GM12878 (cell line): ENCODE measurements at regions not wholly inside any gene's neighbourhood (a gene's known extent, or its start where the extent isn't known, plus 50 kb on each side); places are given as distances from the start of the nearest gene placed in this dataset.

Experiments used
- ATAC-seq: fragments of 200-7000 bp; cut with Tn5 transposase; 3 replicates; pipeline ENCODE4 v1.9.1; 2020; ENCODE audit warnings: mild to moderate bottlenecking, moderate library complexity
- BruUV-seq: library from RNA; stranded (reverse); fragments of 400-500 nt; replicated peaks from 2 replicates; lab custom pipeline; 2021; lab: Mats Ljungman, UMichigan
- CTCF ChIA-PET: fragments of 300-600 bp; sonication (Branson Sonifier 250); formaldehyde crosslinking; extraction: SDS; loops from one replicate; lab custom pipeline; 2021; ENCODE audit warnings: inconsistent platforms; lab: Yijun Ruan, JAX
- POLR2A ChIA-PET: fragments of 350-600 bp; formaldehyde crosslinking; extraction: SDS; loops from one replicate; lab custom pipeline; 2021; ENCODE audit warnings: inconsistent platforms; lab: Charles Lee
- RAD21 ChIA-PET: fragments of 300-600 bp; sonication (Branson Sonifier 250); formaldehyde crosslinking; loops from one replicate; lab custom pipeline; 2023; ENCODE audit warnings: antibody characterized with exemption; ENCODE audit not compliant: unreplicated experiment; lab: Charles Lee
- SMC1A ChIA-PET: fragments of 300-600 bp; sonication (Branson Sonifier 250); formaldehyde crosslinking; loops from one replicate; lab custom pipeline; 2023; ENCODE audit not compliant: unreplicated experiment, uncharacterized antibody; lab: Charles Lee
- DNase-seq: peaks from one replicate; pipeline ENCODE4 v3.0.0-alpha.2; 2011; ENCODE audit warnings: low read depth, low spot score
- FAIRE-seq: peaks from 3 replicates; lab custom pipeline; 2011; peaks lifted over from hg19 to GRCh38; lab: Jason Lieb, UNC
- H2AFZ ChIP-seq: 2 replicates; pipeline ENCODE4 v1.6.0; 2011; ENCODE audit warnings: low read depth, low read length, control low read depth; ENCODE audit not compliant: control insufficient read depth
- H3K27ac ChIP-seq: 2 replicates; pipeline ENCODE4 v1.5.1; 2011; ENCODE audit warnings: control low read depth; ENCODE audit not compliant: control insufficient read depth, insufficient read depth
- H3K27me3 ChIP-seq, 2 experiments: replicated peaks in 1 of 2; 2 replicates each; pipeline versions ENCODE4 v1.6.0 to v1.6.1; 2011; ENCODE audit warnings: low read length in 1 of 2; ENCODE audit not compliant: control insufficient read depth in 2 of 2, insufficient read depth in 2 of 2
- H3K36me3 ChIP-seq, 2 experiments: 2 replicates each; pipeline ENCODE4 v1.5.1; 2011; ENCODE audit warnings: low read length in 1 of 2; ENCODE audit not compliant: control insufficient read depth in 2 of 2, insufficient read depth in 2 of 2
- H3K4me1 ChIP-seq: 2 replicates; pipeline ENCODE4 v1.6.1; 2011; ENCODE audit warnings: mild to moderate bottlenecking, low read length, moderate library complexity, mixed read lengths; ENCODE audit not compliant: control insufficient read depth, insufficient read depth
- H3K4me2 ChIP-seq: 2 replicates; pipeline ENCODE4 v1.6.0; 2011; ENCODE audit warnings: control low read depth; ENCODE audit not compliant: control insufficient read depth, insufficient read depth
- H3K4me3 ChIP-seq: fragments of 200-600 bp; sonication (generic); 2 replicates; pipeline ENCODE4 v1.5.1; 2016
- H3K79me2 ChIP-seq: 2 replicates; pipeline ENCODE4 v1.6.0; 2011; ENCODE audit warnings: low read length; ENCODE audit not compliant: control insufficient read depth, insufficient read depth
- H3K9ac ChIP-seq: 2 replicates; pipeline ENCODE4 v1.8.0; 2011; ENCODE audit warnings: low read length, control low read depth, mixed read lengths; ENCODE audit not compliant: control insufficient read depth, insufficient read depth
- H3K9me3 ChIP-seq: replicated peaks from 3 replicates; pipeline ENCODE4 v1.5.1; 2011; ENCODE audit warnings: mild to moderate bottlenecking, low read length; ENCODE audit not compliant: control insufficient read depth, insufficient read depth
- H4K20me1 ChIP-seq: 2 replicates; pipeline ENCODE4 v1.6.0; 2011; ENCODE audit not compliant: control insufficient read depth, insufficient read depth
- ATF2 ChIP-seq: IDR thresholded peaks from 2 replicates; pipeline ENCODE4 v1.6.1; 2012; ENCODE audit warnings: low read length, inconsistent platforms
- GATAD2B ChIP-seq: fragments of 450-650 bp; conservative IDR thresholded peaks from 2 replicates; pipeline ENCODE4 v1.6.1; 2017; ENCODE audit warnings: low read depth, mild to moderate bottlenecking, moderate library complexity
- IRF4 ChIP-seq: IDR thresholded peaks from 2 replicates; pipeline ENCODE4 v1.6.1; 2011; ENCODE audit warnings: low read depth, low read length
- MYB ChIP-seq: fragments of 150-350 bp; IDR thresholded peaks from 2 replicates; pipeline ENCODE4 v1.6.1; 2014; ENCODE audit warnings: mild to moderate bottlenecking, low read depth, low read length, borderline replicate concordance
- ZNF687 ChIP-seq: fragments of 450-650 bp; IDR thresholded peaks from 2 replicates; pipeline ENCODE4 v1.6.1; 2017; ENCODE audit warnings: mild to moderate bottlenecking, moderate library complexity
- WGBS: methylation state at CpG from one replicate; pipeline ENCODE4 v1.1.6; 2016; ENCODE audit warnings: low lambda C conversion rate; ENCODE audit not compliant: insufficient replicate concordance, insufficient coverage; ENCODE audit errors: missing lambda C conversion rate; 5-methylcytosine and 5-hydroxymethylcytosine counted together
- in situ Hi-C: fragments of 300-500 bp; cut with MboI; formaldehyde crosslinking; loops from 9 replicates; pipeline ENCODE4 v1.14.3; 2018; ENCODE audit warnings: mixed read lengths
- intact Hi-C: fragments of 100-400 bp; cut with micrococcal nuclease; formaldehyde crosslinking; loops from one replicate; pipeline ENCODE4 v1.14.2; 2022; ENCODE audit not compliant: unreplicated experiment

- WGBS: 2% methylated on average over 4 of the region's 4 CpGs
- POLR2A ChIA-PET: no interaction called here
- Histone ChIP-seq H3K36me3 (no peaks in the 10 kb centered on the region), H3K27me3 (no peaks in the 10 kb centered on the region), H3K4me1 (no peaks in the 10 kb centered on the region), H3K9ac (no peak overlapping the region), H2AFZ (no peak overlapping the region), H3K4me3 (no peak overlapping the region), H3K79me2 (no peaks in the 10 kb centered on the region), H4K20me1 (no peaks in the 10 kb centered on the region), H3K27ac (no peak overlapping the region), H3K9me3 (no peaks in the 10 kb centered on the region; the same call in 2 of the 3 replicates), H3K4me2 (no peak overlapping the region)
- ATAC-seq (no peak), DNase-seq (no peak), FAIRE-seq (no peak)
- BruUV-seq: no TSS peak
- intact Hi-C loops: no loop called here
- SMC1A ChIA-PET: no interaction called here
- RAD21 ChIA-PET: no interaction called here
- CTCF ChIA-PET: no interaction called here
- in situ Hi-C loops: no loop called here
- no peak for TF ChIP-seq IRF4
Measured at GRCh38 chr20:61105395-61105794, 146.7 kb upstream of the CDH4 start.

GRCh38 chr20:61106438-61106837, 145.6 kb upstream of the CDH4 start:
- DNase-seq (no peak), FAIRE-seq (no peak), ATAC-seq (no peak)
- Histone ChIP-seq H3K27ac (no peak overlapping the region), H3K27me3 (no peaks in the 10 kb centered on the region), H2AFZ (no peak overlapping the region), H3K9me3 (no peaks in the 10 kb centered on the region; the same call in 2 of the 3 replicates), H3K4me3 (no peak overlapping the region), H3K9ac (no peak overlapping the region), H3K4me1 (no peaks in the 10 kb centered on the region), H4K20me1 (no peaks in the 10 kb centered on the region), H3K79me2 (no peaks in the 10 kb centered on the region), H3K36me3 (no peaks in the 10 kb centered on the region), H3K4me2 (no peak overlapping the region)
- WGBS: 1% methylated on average over 5 of the region's 5 CpGs
- in situ Hi-C loops: no loop called here
- no peak for TF ChIP-seq ZNF687
- TF ChIP-seq GATAD2B: no peak
- TF ChIP-seq MYB: no peak
- no peak for TF ChIP-seq ATF2
- POLR2A ChIA-PET: no interaction called here
- intact Hi-C loops: no loop called here
- RAD21 ChIA-PET: no interaction called here
- CTCF ChIA-PET: no interaction called here
- SMC1A ChIA-PET: no interaction called here
- BruUV-seq: no TSS peak
